ENCODE measurements at regions not wholly inside any gene's neighbourhood (a gene's known extent, or its start where the extent isn't known, plus 50 kb on each side); places are given as distances from the start of the nearest gene placed in this dataset.

- Histone ChIP-seq H3K9me3 (no peaks in the 10 kb centered on the region), H3K36me3 (no peaks in the 10 kb centered on the region), H3K4me3 (no peak overlapping the region), H3K27me3 (replicated peaks; ENCODE audit: insufficient read depth) (no peaks in the 10 kb centered on the region), H3K4me1 (ENCODE audit: control insufficient read depth in 1 of 2, low read depth in 2 of 2) (peaks cover 0 to 27% of the 10 kb centered on the region in 2 donors), H3K27ac (no peak overlapping the region)
- DNase-seq (ENCODE audit: low spot score): no peak
- TF ChIP-seq CTCF (IDR thresholded peaks at IDR 0.05): no peak
- ATAC-seq (ENCODE audit: insufficient number of reproducible peaks, low FRiP score, low read depth): no peak
Observed at GRCh38 chr3:74529145-74529544, 85.3 kb downstream of the CNTN3 start.

GRCh38 chr3:74527566-74527965, 86.9 kb downstream of the CNTN3 start:
- Histone ChIP-seq H3K36me3 (no peaks in the 10 kb centered on the region), H3K9me3 (no peaks in the 10 kb centered on the region), H3K4me1 (ENCODE audit: control insufficient read depth in 1 of 2, low read depth in 2 of 2) (peaks cover 0 to 16% of the 10 kb centered on the region in 2 donors), H3K27ac (peak overlapping the region in 1 of 2 donors; percentile 24), H3K4me3 (no peak overlapping the region), H3K27me3 (replicated peaks; ENCODE audit: insufficient read depth) (no peaks in the 10 kb centered on the region)
- no peak for DNase-seq (ENCODE audit: low spot score)
- no peak for TF ChIP-seq CTCF (IDR thresholded peaks at IDR 0.05)
- ATAC-seq (ENCODE audit: insufficient number of reproducible peaks, low FRiP score, low read depth): no peak

- no peak for TF ChIP-seq CTCF (IDR thresholded peaks at IDR 0.05)
Observed at GRCh38 chr3:74523811-74524210, 90.6 kb downstream of the CNTN3 start.

GRCh38 chr3:74520895-74521294, 93.6 kb downstream of the CNTN3 start:
- H3K27ac ChIP-seq: no peak overlapping the region
- TF ChIP-seq CTCF (IDR thresholded peaks at IDR 0.05): no peak
- no peaks in the 10 kb centered on the region for H3K27me3 ChIP-seq (replicated peaks; ENCODE audit: insufficient read depth)
- H3K9me3 ChIP-seq: no peaks in the 10 kb centered on the region
- H3K36me3 ChIP-seq: no peaks in the 10 kb centered on the region
- no peak for DNase-seq (ENCODE audit: low spot score)
- peaks cover 1 to 11% of the 10 kb centered on the region in 2 donors for H3K4me1 ChIP-seq (ENCODE audit: control insufficient read depth in 1 of 2, low read depth in 2 of 2)
- H3K4me3 ChIP-seq: no peak overlapping the region
- no peak for ATAC-seq (ENCODE audit: insufficient number of reproducible peaks, low FRiP score, low read depth)

More at GRCh38 chr3:74523811-74524210, 90.6 kb downstream of the CNTN3 start:
- Histone ChIP-seq H3K4me3 (no peak overlapping the region), H3K27ac (no peak overlapping the region), H3K27me3 (replicated peaks; ENCODE audit: insufficient read depth) (no peaks in the 10 kb centered on the region), H3K4me1 (ENCODE audit: control insufficient read depth in 1 of 2, low read depth in 2 of 2) (peaks cover 0 to 8% of the 10 kb centered on the region in 2 donors), H3K9me3 (no peaks in the 10 kb centered on the region), H3K36me3 (no peaks in the 10 kb centered on the region)
- DNase-seq (ENCODE audit: low spot score): no peak
- ATAC-seq (ENCODE audit: insufficient number of reproducible peaks, low FRiP score, low read depth): no peak

- Histone ChIP-seq H3K36me3 (no peaks in the 10 kb centered on the region), H3K4me1 (ENCODE audit: control insufficient read depth in 1 of 2, low read depth in 2 of 2) (peaks cover 17 to 31% of the 10 kb centered on the region in 2 donors), H3K27me3 (replicated peaks; ENCODE audit: insufficient read depth) (no peaks in the 10 kb centered on the region), H3K9me3 (no peaks in the 10 kb centered on the region), H3K27ac (no peak overlapping the region), H3K4me3 (no peak overlapping the region)
- TF ChIP-seq CTCF (IDR thresholded peaks at IDR 0.05): no peak
- ATAC-seq (ENCODE audit: insufficient number of reproducible peaks, low FRiP score, low read depth): no peak
- DNase-seq (ENCODE audit: low spot score): no peak
Observed at GRCh38 chr3:74518610-74519009, 95.8 kb downstream of the CNTN3 start.

All from thoracic aorta (tissue), 2 donors.